Gastroesophageal sphincter (tissue), 3 donors: ENCODE measurements at regions not wholly inside any gene's neighbourhood (a gene's known extent, or its start where the extent isn't known, plus 50 kb on each side); places are given as distances from the start of the nearest gene placed in this dataset.

Experiments used
- EP300 ChIP-seq: sonication (generic); formaldehyde crosslinking; IDR thresholded peaks from one replicate; pipeline ENCODE4 v1.6.1; 2017; ENCODE audit warnings: antibody characterized with exemption, mild to moderate bottlenecking
- POLR2AphosphoS5 ChIP-seq: sonication (generic); formaldehyde crosslinking; IDR thresholded peaks from one replicate; pipeline ENCODE4 v1.6.1; 2017; ENCODE audit warnings: antibody characterized with exemption
- TF ChIP-seq, protein P1 (sequence below), 4 experiments: fragments of 200-600 bp in 2 of 4; fragments of 450-650 bp in 2 of 4; sonication (generic) in 1 of 4; IDR thresholded peaks; one replicate each; pipeline ENCODE4 v1.5.1; 2017 to 2019; ENCODE audit warnings: antibody characterized with exemption in 4 of 4, mild to moderate bottlenecking in 2 of 4, moderate library complexity in 2 of 4

GRCh38 chr6:66995669-66996068, 1288.6 kb upstream of the EYS start:
- TF ChIP-seq, protein P1, sequence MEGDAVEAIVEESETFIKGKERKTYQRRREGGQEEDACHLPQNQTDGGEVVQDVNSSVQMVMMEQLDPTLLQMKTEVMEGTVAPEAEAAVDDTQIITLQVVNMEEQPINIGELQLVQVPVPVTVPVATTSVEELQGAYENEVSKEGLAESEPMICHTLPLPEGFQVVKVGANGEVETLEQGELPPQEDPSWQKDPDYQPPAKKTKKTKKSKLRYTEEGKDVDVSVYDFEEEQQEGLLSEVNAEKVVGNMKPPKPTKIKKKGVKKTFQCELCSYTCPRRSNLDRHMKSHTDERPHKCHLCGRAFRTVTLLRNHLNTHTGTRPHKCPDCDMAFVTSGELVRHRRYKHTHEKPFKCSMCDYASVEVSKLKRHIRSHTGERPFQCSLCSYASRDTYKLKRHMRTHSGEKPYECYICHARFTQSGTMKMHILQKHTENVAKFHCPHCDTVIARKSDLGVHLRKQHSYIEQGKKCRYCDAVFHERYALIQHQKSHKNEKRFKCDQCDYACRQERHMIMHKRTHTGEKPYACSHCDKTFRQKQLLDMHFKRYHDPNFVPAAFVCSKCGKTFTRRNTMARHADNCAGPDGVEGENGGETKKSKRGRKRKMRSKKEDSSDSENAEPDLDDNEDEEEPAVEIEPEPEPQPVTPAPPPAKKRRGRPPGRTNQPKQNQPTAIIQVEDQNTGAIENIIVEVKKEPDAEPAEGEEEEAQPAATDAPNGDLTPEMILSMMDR (IDR thresholded peaks at IDR 0.05), result no peak
- TF ChIP-seq EP300, result no peak
- TF ChIP-seq POLR2AphosphoS5, result no peak
